GM18520 (cell line): ENCODE measurements at regions not wholly inside any gene's neighbourhood (a gene's known extent, or its start where the extent isn't known, plus 50 kb on each side); places are given as distances from the start of the nearest gene placed in this dataset.
A peak's percentile ranks its signal among the peaks of the same experiment; 100 is the strongest.

Experiments
- ATAC-seq: cut with Tn5 transposase; IDR thresholded peaks from one replicate; pipeline ENCODE4 v1.9.1; 2021; ENCODE audit not compliant: unreplicated experiment

GRCh38 chr2:12507295-12507694 is 209.4 kb upstream of the TRIB2 start:
- ATAC-seq: peak; percentile 69

GRCh38 chr2:12510070-12510469 is 206.7 kb upstream of the TRIB2 start:
- no peak for ATAC-seq

- ATAC-seq: no peak
Observed at GRCh38 chr2:12513339-12513738, 203.4 kb upstream of the TRIB2 start.

- no peak for ATAC-seq
Observed at GRCh38 chr2:12514168-12514567, 202.6 kb upstream of the TRIB2 start.

- no peak for ATAC-seq
Observed at GRCh38 chr2:12514631-12515437, 201.9 kb upstream of the TRIB2 start.

- ATAC-seq: no peak
Observed at GRCh38 chr2:12515871-12516270, 200.9 kb upstream of the TRIB2 start.

GRCh38 chr2:12533337-12534005 is 183.3 kb upstream of the TRIB2 start:
- no peak for ATAC-seq

- no peak for ATAC-seq
Observed at GRCh38 chr2:12534646-12535263, 182.0 kb upstream of the TRIB2 start.

- ATAC-seq: no peak
Observed at GRCh38 chr2:12536976-12537375, 179.8 kb upstream of the TRIB2 start.

- ATAC-seq: no peak
Observed at GRCh38 chr2:12538138-12538694, 178.5 kb upstream of the TRIB2 start.

GRCh38 chr2:12539336-12539735 is 177.4 kb upstream of the TRIB2 start:
- no peak for ATAC-seq

- ATAC-seq: no peak
Observed at GRCh38 chr2:12539776-12540562, 176.8 kb upstream of the TRIB2 start.

- ATAC-seq: no peak
Observed at GRCh38 chr2:12543076-12543977, 173.4 kb upstream of the TRIB2 start.

- peak; percentile 59 for ATAC-seq
Observed at GRCh38 chr2:12543978-12544558, 172.7 kb upstream of the TRIB2 start.

GRCh38 chr2:12547566-12548170 is 169.1 kb upstream of the TRIB2 start:
- no peak for ATAC-seq

GRCh38 chr2:12548906-12549305 is 167.8 kb upstream of the TRIB2 start:
- no peak for ATAC-seq

GRCh38 chr2:12549641-12550040 is 167.1 kb upstream of the TRIB2 start:
- ATAC-seq: no peak

- no peak for ATAC-seq
Observed at GRCh38 chr2:12552092-12552491, 164.6 kb upstream of the TRIB2 start.
